Inflammatory macrophage (primary cell): ENCODE measurements at regions not wholly inside any gene's neighbourhood (a gene's known extent, or its start where the extent isn't known, plus 50 kb on each side); places are given as distances from the start of the nearest gene placed in this dataset.
A peak's percentile ranks its signal among the peaks of the same experiment; 100 is the strongest.
"Not testable (repeated sequence)": the region's sequence is repeated elsewhere in the genome, so short reads cannot be mapped to it uniquely, and the experiment has no call there.

Experiments used
- DNase-seq, 2 donors: peaks; one replicate each; pipeline ENCODE4 v3.0.0-alpha.2; 2020 to 2022

- peak; percentile 86 to 96 for DNase-seq
Observed at GRCh38 chr2:38146275-38146906, 70.4 kb upstream of the CYP1B1 start.

GRCh38 chr2:38145236-38145635 is 69.3 kb upstream of the CYP1B1 start:
- no peak for DNase-seq

GRCh38 chr2:38142627-38143026 is 66.7 kb upstream of the CYP1B1 start:
- DNase-seq: no peak

- peak; percentile 38 to 58 for DNase-seq
Observed at GRCh38 chr2:38141501-38141900, 65.5 kb upstream of the CYP1B1 start.

GRCh38 chr2:38138996-38139395 is 63.0 kb upstream of the CYP1B1 start:
- no peak for DNase-seq

- DNase-seq: no peak
Observed at GRCh38 chr2:38138419-38138818, 62.5 kb upstream of the CYP1B1 start.

- not testable (repeated sequence) for DNase-seq
Observed at GRCh38 chr2:38137958-38138357, 62.0 kb upstream of the CYP1B1 start.

GRCh38 chr2:38131676-38132075 is 55.7 kb upstream of the CYP1B1 start:
- peak; percentile 90 to 94 for DNase-seq

- DNase-seq: peak; percentile 96 to 98
Observed at GRCh38 chr2:38130876-38131275, 54.9 kb upstream of the CYP1B1 start.

- peak; percentile 94 to 96 for DNase-seq
Observed at GRCh38 chr2:38129987-38130386, 54.0 kb upstream of the CYP1B1 start.

- DNase-seq: peak; percentile 81 to 89
Observed at GRCh38 chr2:38129481-38129880, 53.5 kb upstream of the CYP1B1 start.

GRCh38 chr2:38128653-38129052 is 52.7 kb upstream of the CYP1B1 start:
- peak; percentile 96 to 98 for DNase-seq

- no peak for DNase-seq
Observed at GRCh38 chr2:38127277-38127676, 51.3 kb upstream of the CYP1B1 start.

GRCh38 chr2:38125842-38126241 is 49.9 kb upstream of the CYP1B1 start:
- DNase-seq: no peak
